Cardiac fibroblast (primary cell): ENCODE measurements at regions not wholly inside any gene's neighbourhood (a gene's known extent, or its start where the extent isn't known, plus 50 kb on each side); places are given as distances from the start of the nearest gene placed in this dataset.
A peak's percentile ranks its signal among the peaks of the same experiment; 100 is the strongest.

Experiments
- DNase-seq, 2 donors: peaks; one replicate each; pipeline versions ENCODE4 v3.0.0 to v3.0.0-alpha.2; 2010; ENCODE audit warnings: low read depth in 2 of 2
- H3K4me3 ChIP-seq, 2 donors: replicated peaks in 1 of 2; 1 replicate in 1 of 2; 2 replicates in 1 of 2; pipeline ENCODE4 v1.5.1; 2011; ENCODE audit warnings: low read depth in 2 of 2, low read length in 2 of 2, mild to moderate bottlenecking in 2 of 2, moderate library complexity in 1 of 2
- CTCF ChIP-seq: IDR thresholded peaks from one replicate; pipeline ENCODE4 v1.5.1; 2011; ENCODE audit warnings: low read depth, mild to moderate bottlenecking, low read length, inconsistent platforms

- TF ChIP-seq CTCF, result no peak
- no peak for DNase-seq
- no peak overlapping the region for H3K4me3 ChIP-seq
Measured at GRCh38 chr4:94115687-94116086, 92.0 kb upstream of the SMARCAD1 start.

DNA sequence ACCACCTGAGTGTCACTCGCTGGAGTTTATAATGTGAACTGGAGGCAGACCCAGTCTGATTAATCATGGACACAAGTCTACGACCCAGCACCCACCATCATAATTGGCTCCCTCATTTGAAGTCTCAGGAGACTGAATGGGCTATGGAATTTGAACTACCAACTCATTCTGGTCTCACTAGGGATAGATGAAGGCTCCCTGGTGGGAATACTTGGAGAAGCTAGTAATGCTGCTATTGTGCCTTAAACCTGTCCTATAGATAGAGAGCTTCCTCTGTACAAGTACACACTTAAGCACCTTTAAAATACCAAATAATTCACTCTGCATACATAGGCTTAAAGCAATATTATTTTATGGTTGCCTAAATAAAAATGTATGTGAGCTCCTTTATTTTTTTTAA lies 90.8 kb upstream of the SMARCAD1 start:
- no peak for DNase-seq
- no peak for TF ChIP-seq CTCF

DNA sequence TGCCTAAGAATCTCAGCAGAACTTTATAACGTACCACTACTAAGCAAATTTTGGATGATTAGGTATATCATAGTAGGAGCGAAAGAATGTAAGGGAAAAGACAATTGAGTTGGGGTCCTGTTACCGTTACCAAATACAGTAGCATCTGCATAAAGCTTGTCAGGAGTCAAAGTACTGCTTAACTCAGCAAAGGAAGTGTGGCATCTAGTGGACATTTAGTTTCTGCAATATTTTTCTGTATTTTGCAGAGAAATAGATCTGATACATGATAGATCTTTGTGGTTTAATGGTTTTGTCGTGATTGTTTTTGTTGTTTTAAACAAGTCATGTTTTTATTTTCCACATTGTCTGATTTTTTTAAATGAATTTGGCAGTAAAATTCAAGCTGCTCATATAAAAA lies 81.0 kb upstream of the SMARCAD1 start:
- H3K4me3 ChIP-seq, result no peak overlapping the region
- no peak for DNase-seq
- TF ChIP-seq CTCF, result peak; percentile 17

More for the DNA sequence above, 90.8 kb upstream of the SMARCAD1 start:
- H3K4me3 ChIP-seq, result no peak overlapping the region

DNA sequence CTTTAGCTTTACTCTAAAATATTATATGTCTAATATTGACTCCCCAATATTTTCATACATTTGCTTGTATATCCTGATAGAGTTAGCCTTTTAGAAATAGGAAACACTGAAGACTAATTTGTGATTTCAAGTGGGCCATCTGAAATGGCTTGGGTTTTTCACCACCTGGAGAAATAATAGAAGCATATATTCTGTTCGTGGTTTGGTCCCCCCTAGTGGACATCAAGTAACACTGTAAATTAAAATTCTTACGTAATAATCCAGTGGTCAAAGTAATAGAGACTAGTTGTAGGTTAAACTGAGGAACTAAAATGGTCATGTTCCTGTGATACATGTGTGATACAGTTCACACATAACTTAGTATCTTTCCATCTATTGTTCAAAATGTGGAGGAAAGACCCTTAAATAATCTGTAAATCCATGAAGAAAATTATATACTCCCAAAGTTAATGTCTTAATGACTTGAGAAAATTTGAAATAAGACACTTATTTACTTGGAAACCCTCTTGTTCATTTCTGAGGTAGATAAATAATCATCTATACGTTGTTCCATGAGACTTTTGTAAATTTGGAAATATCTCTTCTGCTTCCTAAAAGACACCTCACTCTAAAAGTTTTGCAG lies 79.8 kb upstream of the SMARCAD1 start:
- DNase-seq, result peak; percentile 55 to 58
- H3K4me3 ChIP-seq, result no peak overlapping the region
- TF ChIP-seq CTCF, result peak; percentile 61

GRCh38 chr4:94131212-94131611 lies 76.5 kb upstream of the SMARCAD1 start:
- DNase-seq, result peak in 1 of 2 donors; percentile 6
- H3K4me3 ChIP-seq, result no peak overlapping the region
- TF ChIP-seq CTCF, result no peak

- no peak for TF ChIP-seq CTCF
- no peak overlapping the region for H3K4me3 ChIP-seq
- no peak for DNase-seq
Measured at GRCh38 chr4:94135701-94136100, 72.0 kb upstream of the SMARCAD1 start.
